Ammon's horn (tissue), 1 donor: ENCODE measurements at regions not wholly inside any gene's neighbourhood (a gene's known extent, or its start where the extent isn't known, plus 50 kb on each side); places are given as distances from the start of the nearest gene placed in this dataset.

ENCODE experiments used
- DNase-seq: peaks from one replicate; pipeline ENCODE4 v3.0.0-alpha.2; 2016; ENCODE audit warnings: low spot score

GRCh38 chr4:85265234-85265633 lies 209.7 kb upstream of the ARHGAP24 start:
- DNase-seq = no peak

GRCh38 chr4:85268188-85268587 lies 206.8 kb upstream of the ARHGAP24 start:
- DNase-seq = no peak

- no peak for DNase-seq
Observed at GRCh38 chr4:85268961-85269360, 206.0 kb upstream of the ARHGAP24 start.

GRCh38 chr4:85274955-85275354 lies 200.0 kb upstream of the ARHGAP24 start:
- DNase-seq = no peak

GRCh38 chr4:85280963-85281362 lies 194.0 kb upstream of the ARHGAP24 start:
- no peak for DNase-seq

- no peak for DNase-seq
Observed at GRCh38 chr4:85291226-85291625, 183.7 kb upstream of the ARHGAP24 start.

- DNase-seq = no peak
Observed at GRCh38 chr4:85298037-85298436, 176.9 kb upstream of the ARHGAP24 start.

- no peak for DNase-seq
Observed at GRCh38 chr4:85302193-85302736, 172.7 kb upstream of the ARHGAP24 start.

- peak; percentile 4 for DNase-seq
Observed at GRCh38 chr4:85302756-85303155, 172.2 kb upstream of the ARHGAP24 start.

- no peak for DNase-seq
Observed at GRCh38 chr4:85318415-85318814, 156.5 kb upstream of the ARHGAP24 start.

GRCh38 chr4:85358831-85359230 lies 116.1 kb upstream of the ARHGAP24 start:
- DNase-seq = no peak

GRCh38 chr4:85362550-85362949 lies 112.4 kb upstream of the ARHGAP24 start:
- no peak for DNase-seq

GRCh38 chr4:85367815-85368214 lies 107.1 kb upstream of the ARHGAP24 start:
- DNase-seq = no peak

GRCh38 chr4:85368240-85368639 lies 106.7 kb upstream of the ARHGAP24 start:
- no peak for DNase-seq

- peak; percentile 18 for DNase-seq
Observed at GRCh38 chr4:85368932-85369331, 106.0 kb upstream of the ARHGAP24 start.

- no peak for DNase-seq
Observed at GRCh38 chr4:85369703-85370380, 105.1 kb upstream of the ARHGAP24 start.

GRCh38 chr4:85370400-85371032 lies 104.4 kb upstream of the ARHGAP24 start:
- DNase-seq = peak; percentile 64

GRCh38 chr4:85372966-85373365 lies 102.0 kb upstream of the ARHGAP24 start:
- DNase-seq = peak; percentile 7

- DNase-seq = no peak
Observed at GRCh38 chr4:85376285-85376684, 98.7 kb upstream of the ARHGAP24 start.

- no peak for DNase-seq
Observed at GRCh38 chr4:85381968-85382367, 93.0 kb upstream of the ARHGAP24 start.

- DNase-seq = no peak
Observed at GRCh38 chr4:85391071-85391470, 83.9 kb upstream of the ARHGAP24 start.

- DNase-seq = no peak
Observed at GRCh38 chr4:85391589-85392410, 83.2 kb upstream of the ARHGAP24 start.

GRCh38 chr4:85393201-85393600 lies 81.7 kb upstream of the ARHGAP24 start:
- no peak for DNase-seq
